NCI-H1417 treated with DMSO at 0.1 percent for 48 hours (cell line): ENCODE measurements at regions not wholly inside any gene's neighbourhood (a gene's known extent, or its start where the extent isn't known, plus 50 kb on each side); places are given as distances from the start of the nearest gene placed in this dataset.
"Not testable (repeated sequence)": the region's sequence is repeated elsewhere in the genome, so short reads cannot be mapped to it uniquely, and the experiment has no call there.

Experiments
- DNase-seq: peaks from one replicate; lab custom pipeline; 2025; lab: John Stamatoyannopoulos, UW

DNA sequence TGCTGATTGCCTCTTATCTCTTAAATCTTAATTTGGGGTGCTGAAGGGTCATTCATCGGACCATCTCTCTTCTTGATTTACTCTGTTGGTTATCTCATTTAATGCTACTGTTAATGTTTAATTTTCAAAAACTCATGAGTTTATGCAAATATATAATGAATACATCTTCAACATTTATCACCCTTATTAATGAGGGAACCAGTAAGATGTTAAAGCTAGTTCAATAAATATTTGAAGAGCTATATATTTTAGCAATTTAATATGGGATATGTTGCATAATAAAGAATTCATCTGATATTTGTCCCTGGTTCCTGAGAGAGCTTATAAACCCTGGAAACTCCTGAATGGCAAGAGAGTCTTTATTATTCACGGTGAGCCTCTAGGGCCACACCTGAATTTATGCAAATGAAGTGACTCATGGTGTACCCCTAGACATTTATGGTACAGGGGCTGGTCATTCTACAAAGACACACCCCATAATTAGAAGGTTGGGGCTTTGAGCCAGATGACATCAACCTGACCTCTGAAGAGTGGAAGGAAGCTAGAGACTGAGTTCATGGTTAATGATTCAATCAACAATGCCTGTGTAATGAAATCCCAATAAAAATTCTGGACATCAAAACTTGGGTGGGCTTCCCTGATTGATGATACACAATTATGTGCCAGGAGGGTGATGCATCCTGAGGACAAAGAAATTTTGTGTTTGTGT lies 339.5 kb upstream of the ZNF608 start:
- DNase-seq = no peak

- DNase-seq = no peak
These were observed 342.2 kb upstream of the ZNF608 start for GRCh38 chr5:125088522-125089105.

- DNase-seq = not testable (repeated sequence)
These were observed 345.7 kb upstream of the ZNF608 start for GRCh38 chr5:125092138-125092537.

- no peak for DNase-seq
These were observed 347.3 kb upstream of the ZNF608 start for GRCh38 chr5:125093776-125094175.

- no peak for DNase-seq
These were observed 353.9 kb upstream of the ZNF608 start for GRCh38 chr5:125100342-125100741.

DNA sequence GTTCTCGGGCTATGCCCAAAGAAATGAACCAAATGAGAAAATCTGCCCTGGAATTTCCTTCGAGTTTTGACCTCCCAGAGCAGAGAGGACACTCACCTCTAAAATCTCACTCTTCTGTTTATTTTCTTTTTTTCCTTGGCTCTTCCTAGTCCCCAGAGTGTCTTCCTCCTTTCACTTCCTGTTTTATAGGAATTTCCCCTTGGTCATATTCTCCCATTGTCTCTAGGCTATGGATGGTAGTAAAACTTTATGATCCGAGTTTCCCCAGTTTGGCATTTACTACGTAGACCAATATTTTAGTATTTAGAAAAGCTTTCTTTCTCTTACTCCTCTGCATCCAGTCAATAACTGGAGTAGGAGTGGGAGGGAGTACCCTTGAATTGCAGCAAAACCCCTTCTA lies 354.5 kb upstream of the ZNF608 start:
- no peak for DNase-seq

GRCh38 chr5:125103459-125103858 lies 357.0 kb upstream of the ZNF608 start:
- no peak for DNase-seq

DNA sequence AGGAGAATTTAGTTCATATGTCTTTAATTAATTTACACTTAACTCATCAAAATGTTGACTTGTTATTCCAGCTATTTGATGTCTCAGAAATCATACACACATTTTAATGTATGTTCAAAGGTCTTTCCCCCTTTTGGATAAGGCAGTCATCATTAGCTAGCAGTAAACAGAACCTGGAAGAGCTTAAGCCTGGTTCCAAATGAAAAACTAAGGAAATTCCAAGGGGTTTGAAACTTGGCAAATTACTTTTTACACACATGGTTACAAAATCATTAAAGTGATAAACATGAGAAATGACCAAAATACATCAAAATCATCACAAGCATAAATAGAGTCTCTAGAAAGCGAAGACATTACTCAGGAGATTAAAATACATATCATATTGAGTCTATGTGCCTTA lies 359.8 kb upstream of the ZNF608 start:
- no peak for DNase-seq

- DNase-seq = no peak
These were observed 360.4 kb upstream of the ZNF608 start for GRCh38 chr5:125106881-125107280.

- no peak for DNase-seq
These were observed 362.9 kb upstream of the ZNF608 start for GRCh38 chr5:125109293-125109692.

DNA sequence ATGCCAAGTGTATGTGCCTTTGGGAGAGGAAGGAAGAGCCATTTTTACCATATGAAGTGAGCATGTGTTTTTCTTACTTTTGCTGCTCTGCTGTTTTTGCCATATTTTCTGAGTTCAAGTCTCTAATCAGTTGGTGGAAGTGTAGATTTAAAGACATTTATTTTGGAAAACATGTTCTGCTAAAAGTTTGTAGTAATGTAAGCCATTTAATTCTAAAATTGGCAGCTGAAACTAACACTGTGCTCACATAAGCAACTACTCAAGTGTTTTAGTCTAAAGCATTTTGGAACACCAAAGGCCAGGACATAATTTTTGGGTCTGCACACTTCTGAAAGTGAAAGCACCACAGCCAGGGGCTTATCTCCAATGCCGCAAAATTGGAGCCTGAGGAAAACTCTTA lies 363.4 kb upstream of the ZNF608 start:
- no peak for DNase-seq

DNA sequence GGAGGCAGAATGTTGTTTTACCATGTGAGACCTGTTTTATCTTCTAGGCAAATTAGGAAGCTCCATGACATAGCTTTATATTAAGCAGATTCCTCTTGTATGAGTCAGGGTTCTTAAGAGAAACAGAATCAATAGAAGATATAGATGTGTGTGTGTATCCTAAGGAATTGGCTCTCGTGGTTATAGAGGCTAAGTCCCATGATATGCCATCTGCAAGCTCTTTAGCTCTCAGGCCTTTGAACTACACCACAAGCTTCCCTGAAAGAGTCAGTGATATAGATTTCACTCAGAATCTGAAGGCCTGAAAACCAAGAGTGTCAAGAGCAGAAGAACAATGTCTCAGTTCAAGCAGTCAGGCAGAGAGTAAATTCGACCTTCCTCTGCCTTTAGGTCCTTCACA lies 365.8 kb upstream of the ZNF608 start:
- no peak for DNase-seq

- DNase-seq = no peak
These were observed 366.9 kb upstream of the ZNF608 start for GRCh38 chr5:125113328-125113727.

GRCh38 chr5:125115195-125115525 lies 368.7 kb upstream of the ZNF608 start:
- DNase-seq = no peak

DNA sequence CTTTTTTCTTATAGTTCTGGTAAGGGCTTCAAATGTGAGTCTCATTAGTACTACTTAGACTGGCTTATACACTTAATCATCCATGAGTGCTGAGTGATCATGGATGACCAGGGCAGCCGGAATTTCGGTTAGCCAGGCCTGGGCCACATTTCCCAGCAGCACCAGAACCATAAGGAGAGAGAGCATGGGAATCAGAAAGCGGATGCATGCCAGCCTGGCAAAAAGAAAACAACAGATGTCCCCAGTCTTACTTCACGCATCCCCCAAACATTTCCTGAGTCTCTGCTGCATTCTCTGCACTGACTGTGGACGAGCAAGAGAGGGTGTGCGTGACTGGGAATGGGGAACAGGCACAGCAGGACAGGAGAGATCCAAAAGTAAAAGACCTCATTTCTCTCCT lies 371.1 kb upstream of the ZNF608 start:
- no peak for DNase-seq

- DNase-seq = no peak
These were observed 373.6 kb upstream of the ZNF608 start for GRCh38 chr5:125120012-125120411.

- no peak for DNase-seq
These were observed 378.8 kb upstream of the ZNF608 start for GRCh38 chr5:125125031-125125823.

DNA sequence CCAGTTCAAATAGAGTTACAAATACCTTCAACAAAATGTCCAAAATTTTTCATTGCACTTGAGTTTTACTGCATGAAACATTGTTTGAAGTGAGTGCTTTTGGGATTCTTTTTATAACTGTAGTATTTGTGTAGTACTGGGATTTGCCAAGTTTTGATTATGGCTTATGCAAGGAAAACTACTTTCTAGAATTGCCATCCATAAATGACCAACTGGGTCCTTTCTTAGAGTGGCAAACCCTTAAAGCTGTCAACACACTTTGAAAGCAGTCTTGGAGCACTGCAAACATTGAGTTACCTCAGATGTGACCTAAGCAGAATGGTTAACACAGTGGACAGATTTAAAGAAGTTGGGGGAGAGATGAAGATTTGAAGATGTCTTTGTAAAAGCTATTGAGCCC lies 379.6 kb upstream of the ZNF608 start:
- no peak for DNase-seq

- no peak for DNase-seq
These were observed 382.8 kb upstream of the ZNF608 start for GRCh38 chr5:125129151-125129806.

DNA sequence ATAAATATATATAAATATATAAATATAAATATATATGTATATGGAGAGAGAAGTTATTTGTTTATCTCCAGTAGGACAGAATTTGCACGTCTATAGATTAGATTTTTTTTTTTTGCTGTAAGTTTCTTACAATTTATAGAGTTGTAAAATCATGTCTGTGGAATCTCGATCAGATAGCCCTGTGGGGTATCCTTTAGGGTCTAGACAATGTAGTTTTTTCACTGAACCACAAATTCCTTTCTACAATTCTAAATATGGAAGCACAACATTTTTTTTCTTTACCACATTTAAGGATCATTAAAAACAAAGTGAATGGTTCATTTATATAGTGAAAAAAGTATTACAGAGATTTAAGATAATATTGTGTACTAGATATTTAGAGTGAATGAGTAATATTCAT lies 384.2 kb upstream of the ZNF608 start:
- no peak for DNase-seq

- no peak for DNase-seq
These were observed 388.0 kb upstream of the ZNF608 start for GRCh38 chr5:125134216-125135081.

DNA sequence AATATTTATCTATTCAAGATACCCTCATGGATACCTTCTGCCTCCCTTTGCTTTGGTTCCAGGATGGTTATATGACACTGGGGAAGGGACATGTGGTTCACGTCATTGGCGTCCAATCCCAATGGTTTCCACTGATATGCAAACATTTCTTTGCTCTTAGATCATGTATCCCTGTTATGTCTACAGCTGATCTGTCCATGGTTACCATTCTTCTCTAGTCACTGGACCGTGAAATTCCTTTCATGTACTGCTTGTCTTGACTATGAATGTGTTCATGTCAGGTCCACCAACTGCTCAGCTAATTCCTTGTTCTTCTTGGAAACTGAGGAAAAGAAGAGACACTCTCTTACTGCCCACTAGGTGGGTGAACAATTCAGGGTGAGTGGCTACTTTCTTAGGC lies 391.1 kb upstream of the ZNF608 start:
- no peak for DNase-seq
